ENCODE measurements at regions not wholly inside any gene's neighbourhood (a gene's known extent, or its start where the extent isn't known, plus 50 kb on each side); places are given as distances from the start of the nearest gene placed in this dataset.

DNA sequence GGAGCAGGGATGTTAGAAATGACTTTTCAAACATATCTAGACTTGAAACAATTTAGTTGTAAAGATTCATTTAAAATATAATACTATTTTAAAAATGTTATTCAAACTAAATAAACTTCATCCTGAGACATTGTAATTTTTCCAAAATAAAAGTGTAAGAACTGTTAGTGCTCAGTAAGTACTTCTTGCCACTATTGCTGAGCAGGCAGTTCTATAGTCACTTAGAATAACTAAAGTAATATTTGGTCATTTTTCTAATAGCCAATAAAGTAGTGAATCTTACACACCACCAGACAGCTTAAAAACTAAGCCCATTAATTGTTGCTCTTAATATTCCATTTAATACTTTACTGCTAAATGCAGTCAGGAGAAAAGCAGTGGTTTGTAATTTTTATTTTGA lies 1120.0 kb upstream of the CDH10 start:
- no peak for DNase-seq (ENCODE audit: low read depth)
- no peak for TF ChIP-seq MYC (IDR thresholded peaks at IDR 0.05; ENCODE audit: low read depth, low read length)
- TF ChIP-seq, protein P1, sequence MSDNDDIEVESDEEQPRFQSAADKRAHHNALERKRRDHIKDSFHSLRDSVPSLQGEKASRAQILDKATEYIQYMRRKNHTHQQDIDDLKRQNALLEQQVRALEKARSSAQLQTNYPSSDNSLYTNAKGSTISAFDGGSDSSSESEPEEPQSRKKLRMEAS (IDR thresholded peaks at IDR 0.05; ENCODE audit: low read depth, low read length): no peak
- TF ChIP-seq, protein P2, sequence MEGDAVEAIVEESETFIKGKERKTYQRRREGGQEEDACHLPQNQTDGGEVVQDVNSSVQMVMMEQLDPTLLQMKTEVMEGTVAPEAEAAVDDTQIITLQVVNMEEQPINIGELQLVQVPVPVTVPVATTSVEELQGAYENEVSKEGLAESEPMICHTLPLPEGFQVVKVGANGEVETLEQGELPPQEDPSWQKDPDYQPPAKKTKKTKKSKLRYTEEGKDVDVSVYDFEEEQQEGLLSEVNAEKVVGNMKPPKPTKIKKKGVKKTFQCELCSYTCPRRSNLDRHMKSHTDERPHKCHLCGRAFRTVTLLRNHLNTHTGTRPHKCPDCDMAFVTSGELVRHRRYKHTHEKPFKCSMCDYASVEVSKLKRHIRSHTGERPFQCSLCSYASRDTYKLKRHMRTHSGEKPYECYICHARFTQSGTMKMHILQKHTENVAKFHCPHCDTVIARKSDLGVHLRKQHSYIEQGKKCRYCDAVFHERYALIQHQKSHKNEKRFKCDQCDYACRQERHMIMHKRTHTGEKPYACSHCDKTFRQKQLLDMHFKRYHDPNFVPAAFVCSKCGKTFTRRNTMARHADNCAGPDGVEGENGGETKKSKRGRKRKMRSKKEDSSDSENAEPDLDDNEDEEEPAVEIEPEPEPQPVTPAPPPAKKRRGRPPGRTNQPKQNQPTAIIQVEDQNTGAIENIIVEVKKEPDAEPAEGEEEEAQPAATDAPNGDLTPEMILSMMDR (IDR thresholded peaks at IDR 0.05; ENCODE audit: low read depth, low read length): no peak
- H3K4me3 ChIP-seq (ENCODE audit: low read depth, low read length): no peak overlapping the region

DNA sequence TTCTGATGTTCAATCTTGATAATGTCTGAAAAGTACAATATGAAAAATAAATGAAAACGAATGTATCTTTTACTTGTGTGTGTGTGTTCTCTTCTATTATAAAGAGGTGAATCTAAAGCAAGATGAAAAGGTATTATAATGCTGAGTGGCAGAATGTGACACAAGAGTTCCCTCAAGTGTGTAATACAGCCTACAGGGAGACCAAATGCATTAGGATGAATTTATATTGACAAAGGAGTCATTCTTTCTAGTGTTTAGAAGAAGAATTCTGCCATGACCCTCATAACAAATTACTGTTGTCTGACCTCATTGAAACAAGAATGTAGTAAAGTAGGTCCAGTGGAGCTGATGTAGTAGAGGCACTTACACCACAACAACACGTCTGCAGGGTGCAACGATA lies 1119.0 kb upstream of the CDH10 start:
- TF ChIP-seq POLR2A (IDR thresholded peaks at IDR 0.05; ENCODE audit: extremely low read depth, insufficient read length) (no peak), MYC (IDR thresholded peaks at IDR 0.05; ENCODE audit: low read depth, low read length) (no peak)
- TF ChIP-seq, protein P1 (IDR thresholded peaks at IDR 0.05; ENCODE audit: low read depth, low read length): no peak
- TF ChIP-seq, protein P2 (IDR thresholded peaks at IDR 0.05; ENCODE audit: low read depth, low read length): no peak
- no peak overlapping the region for H3K4me3 ChIP-seq (ENCODE audit: low read depth, low read length)
- DNase-seq (ENCODE audit: low read depth): no peak

DNA sequence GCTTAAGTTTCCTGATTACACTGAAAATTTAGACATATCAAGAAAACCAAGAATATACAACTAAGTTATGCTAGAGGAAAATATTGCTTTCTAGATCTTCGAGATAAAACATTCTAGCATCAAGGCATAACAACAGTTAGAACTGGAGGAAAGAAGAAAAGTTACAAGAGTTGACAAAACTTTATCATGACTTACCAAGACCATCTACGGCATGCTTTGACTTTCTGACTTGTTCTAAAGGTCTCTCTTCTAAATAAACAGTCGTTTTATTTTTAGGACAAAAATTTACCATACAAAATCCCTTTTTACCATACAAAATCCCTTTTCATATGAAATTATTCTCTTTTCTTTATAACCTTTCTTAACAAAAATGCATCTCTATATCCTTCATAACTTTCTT lies 1110.1 kb upstream of the CDH10 start:
- no peak overlapping the region for H3K4me3 ChIP-seq (ENCODE audit: low read depth, low read length)
- TF ChIP-seq, protein P2 (IDR thresholded peaks at IDR 0.05; ENCODE audit: low read depth, low read length): no peak
- TF ChIP-seq, protein P1 (IDR thresholded peaks at IDR 0.05; ENCODE audit: low read depth, low read length): no peak
- DNase-seq (ENCODE audit: low read depth): peak; percentile 32

DNA sequence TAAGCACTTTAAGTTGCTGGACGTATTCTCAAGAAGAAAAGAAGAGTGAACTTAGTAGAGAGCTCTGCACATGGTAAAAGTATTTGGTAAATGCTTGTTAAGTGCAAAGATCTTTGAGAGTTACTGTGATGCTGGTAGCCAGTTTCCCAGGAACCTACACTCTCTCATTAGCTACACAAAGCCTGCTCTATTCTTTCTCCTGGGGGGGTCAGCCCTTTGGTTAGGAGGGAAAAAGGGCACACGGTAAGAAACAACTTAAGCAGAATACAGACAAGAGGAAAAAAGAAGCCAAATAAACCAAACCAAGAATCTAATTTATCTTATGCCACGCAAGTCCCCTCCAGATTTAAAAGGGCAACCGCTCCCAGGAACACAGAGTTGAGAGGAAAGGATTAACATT lies 1100.1 kb upstream of the CDH10 start:
- TF ChIP-seq, protein P2 (IDR thresholded peaks at IDR 0.05; ENCODE audit: low read depth, low read length): no peak
- TF ChIP-seq, protein P1 (IDR thresholded peaks at IDR 0.05; ENCODE audit: low read depth, low read length): no peak
- TF ChIP-seq POLR2A (IDR thresholded peaks at IDR 0.05; ENCODE audit: extremely low read depth, insufficient read length) (no peak), MYC (IDR thresholded peaks at IDR 0.05; ENCODE audit: low read depth, low read length) (no peak)
- H3K4me3 ChIP-seq (ENCODE audit: low read depth, low read length): no peak overlapping the region
- no peak for DNase-seq (ENCODE audit: low read depth)

DNA sequence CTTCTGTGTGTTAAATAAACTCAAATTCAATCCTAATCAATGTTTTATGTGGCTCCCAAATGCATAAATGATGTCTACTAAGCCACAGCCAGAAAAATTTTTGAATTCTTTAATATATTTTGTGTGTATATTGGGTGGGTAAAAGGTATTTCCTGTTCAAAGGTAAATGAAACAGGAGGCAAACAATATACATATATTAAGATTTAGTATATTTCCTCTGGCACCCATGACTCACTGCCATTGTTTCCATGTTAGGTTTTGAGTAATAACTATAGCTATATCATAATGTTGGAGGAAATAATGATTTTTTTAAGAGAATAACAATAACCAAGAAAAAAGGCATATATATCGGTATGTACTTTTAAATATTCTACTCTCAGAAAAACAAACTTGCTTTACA lies 1071.9 kb upstream of the CDH10 start:
- H3K4me3 ChIP-seq (ENCODE audit: low read depth, low read length): no peak overlapping the region
- no peak for DNase-seq (ENCODE audit: low read depth)
- TF ChIP-seq, protein P1 (IDR thresholded peaks at IDR 0.05; ENCODE audit: low read depth, low read length): no peak
- TF ChIP-seq, protein P2 (IDR thresholded peaks at IDR 0.05; ENCODE audit: low read depth, low read length): no peak
- TF ChIP-seq MYC (IDR thresholded peaks at IDR 0.05; ENCODE audit: low read depth, low read length): no peak
- TF ChIP-seq POLR2A (IDR thresholded peaks at IDR 0.05; ENCODE audit: extremely low read depth, insufficient read length): no peak

DNA sequence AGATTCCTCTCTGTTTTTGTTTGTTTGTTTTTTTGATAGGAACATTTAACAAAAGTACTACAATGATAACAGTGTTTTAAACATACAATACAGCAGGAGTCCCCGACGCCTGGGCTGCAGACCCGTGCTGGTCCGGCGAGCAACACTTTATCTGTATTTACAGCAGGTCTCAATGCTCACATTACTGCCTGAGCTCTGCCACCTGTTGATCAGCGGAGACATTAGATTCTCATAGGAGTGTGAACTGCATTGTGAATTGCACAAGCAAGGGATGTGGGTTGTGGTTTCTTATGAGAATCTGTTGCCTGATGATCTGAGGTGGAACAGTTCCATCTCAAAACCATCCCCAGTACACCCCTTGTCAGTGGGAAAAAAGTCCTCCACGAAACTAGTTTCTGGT lies 1068.5 kb upstream of the CDH10 start:
- TF ChIP-seq MYC (IDR thresholded peaks at IDR 0.05; ENCODE audit: low read depth, low read length) (no peak), POLR2A (IDR thresholded peaks at IDR 0.05; ENCODE audit: extremely low read depth, insufficient read length) (no peak)
- TF ChIP-seq, protein P2 (IDR thresholded peaks at IDR 0.05; ENCODE audit: low read depth, low read length): no peak
- TF ChIP-seq, protein P1 (IDR thresholded peaks at IDR 0.05; ENCODE audit: low read depth, low read length): 0 out of 2 replicates have a peak, but pooled peaks have one; percentile 15
- no peak overlapping the region for H3K4me3 ChIP-seq (ENCODE audit: low read depth, low read length)
- peak; percentile 58 for DNase-seq (ENCODE audit: low read depth)

Data from NB4 (cell line).